OCI-LY3 (cell line): ENCODE measurements at regions not wholly inside any gene's neighbourhood (a gene's known extent, or its start where the extent isn't known, plus 50 kb on each side); places are given as distances from the start of the nearest gene placed in this dataset.

Experiments used
- CTCF ChIP-seq: fragments of 200-600, 300-600 bp; sonication (generic); IDR thresholded peaks from 2 replicates; pipeline ENCODE4 v1.5.1; 2014; ENCODE audit warnings: antibody characterized with exemption, low read length, low read depth
- EZH2phosphoT487 ChIP-seq: fragments of 200-600 bp; shearing (Covaris generic); IDR thresholded peaks from 2 replicates; pipeline ENCODE4 v1.6.1; 2018; ENCODE audit warnings: antibody characterized with exemption, mixed run types, low read depth

- TF ChIP-seq CTCF: no peak
- TF ChIP-seq EZH2phosphoT487: no peak
Measured at GRCh38 chr7:130794619-130794922, 60.6 kb upstream of the KLF14 start.
